Hematopoietic multipotent progenitor cell treated with erythropoietin and hydrocortisone succinate and interleukin-3 and kit ligand, for 6 days (in vitro differentiated cells): ENCODE measurements at regions not wholly inside any gene's neighbourhood (a gene's known extent, or its start where the extent isn't known, plus 50 kb on each side); places are given as distances from the start of the nearest gene placed in this dataset.

Source experiments
- DNase-seq: peaks from one replicate; pipeline ENCODE4 v3.0.0-alpha.2; 2015

- DNase-seq = no peak
Measured at GRCh38 chr2:108145557-108146326, 94.0 kb upstream of the SULT1C3 start.

- DNase-seq = no peak
Measured at GRCh38 chr2:108148555-108148954, 91.2 kb upstream of the SULT1C3 start.

- DNase-seq = no peak
Measured at GRCh38 chr2:108154366-108155061, 85.3 kb upstream of the SULT1C3 start.

GRCh38 chr2:108161298-108161697 is 78.5 kb upstream of the SULT1C3 start:
- no peak for DNase-seq

- DNase-seq = no peak
Measured at GRCh38 chr2:108164318-108164717, 75.5 kb upstream of the SULT1C3 start.

- DNase-seq = no peak
Measured at GRCh38 chr2:108165729-108166128, 74.0 kb upstream of the SULT1C3 start.

- no peak for DNase-seq
Measured at GRCh38 chr2:108167699-108168098, 72.1 kb upstream of the SULT1C3 start.

- DNase-seq = peak; percentile 51
Measured at GRCh38 chr2:108169982-108170625, 69.7 kb upstream of the SULT1C3 start.

- DNase-seq = no peak
Measured at GRCh38 chr2:108171657-108172056, 68.1 kb upstream of the SULT1C3 start.

- peak; percentile 51 for DNase-seq
Measured at GRCh38 chr2:108182489-108182888, 57.3 kb upstream of the SULT1C3 start.

GRCh38 chr2:108184419-108184818 is 55.3 kb upstream of the SULT1C3 start:
- DNase-seq = peak; percentile 51

GRCh38 chr2:108189316-108189715 is 50.5 kb upstream of the SULT1C3 start:
- DNase-seq = no peak
